Thymus (tissue), 11 donors: ENCODE measurements at regions not wholly inside any gene's neighbourhood (a gene's known extent, or its start where the extent isn't known, plus 50 kb on each side); places are given as distances from the start of the nearest gene placed in this dataset.
A peak's percentile ranks its signal among the peaks of the same experiment; 100 is the strongest.

Source experiments
- DNase-seq, 9 donors: peaks; one replicate each; pipeline ENCODE4 v3.0.0-alpha.2; 2013; ENCODE audit warnings: low spot score in 9 of 9, low read depth in 6 of 9, missing footprints in 1 of 9
- H3K27ac ChIP-seq, 2 donors: one replicate each; pipeline ENCODE4 v1.5.1; 2013; ENCODE audit warnings: control low read depth in 1 of 2, low read depth in 1 of 2, low read length in 1 of 2, mild to moderate bottlenecking in 1 of 2, moderate library complexity in 1 of 2
- H3K27me3 ChIP-seq, 2 donors: one replicate each; pipeline ENCODE4 v1.5.1; 2013; ENCODE audit warnings: low read length in 1 of 2; ENCODE audit not compliant: control insufficient read depth in 2 of 2, insufficient read depth in 1 of 2
- H3K36me3 ChIP-seq, 2 donors: one replicate each; pipeline ENCODE4 v1.5.1; 2013; ENCODE audit warnings: low read length in 1 of 2, mild to moderate bottlenecking in 1 of 2, moderate library complexity in 1 of 2; ENCODE audit not compliant: control insufficient read depth in 2 of 2, insufficient read depth in 2 of 2
- H3K4me1 ChIP-seq, 2 donors: one replicate each; pipeline ENCODE4 v1.5.1; 2013; ENCODE audit warnings: low read length in 2 of 2; ENCODE audit not compliant: control insufficient read depth in 2 of 2, insufficient read depth in 2 of 2
- H3K4me3 ChIP-seq, 2 donors: one replicate each; pipeline ENCODE4 v1.5.1; 2013; ENCODE audit warnings: low read length in 2 of 2, control low read depth in 1 of 2, mild to moderate bottlenecking in 1 of 2
- H3K9me3 ChIP-seq, 2 donors: one replicate each; pipeline ENCODE4 v1.5.1; 2013; ENCODE audit warnings: low read length in 1 of 2, mild to moderate bottlenecking in 1 of 2; ENCODE audit not compliant: control insufficient read depth in 2 of 2, insufficient read depth in 1 of 2
- WGBS: extraction: QIAGEN DNeasy Blood & Tissue Kit; methylation state at CpG from one replicate; pipeline ENCODE4 v1.1.7; 2013; 5-methylcytosine and 5-hydroxymethylcytosine counted together
- donor health status: healthy.

GRCh38 chr2:61713457-61713856, 140.4 kb downstream of the FAM161A start:
- DNase-seq, result no peak
- 91% methylated on average over 6 of the region's 6 CpGs for WGBS
- Histone ChIP-seq H3K36me3 (no peaks in the 10 kb centered on the region), H3K27me3 (no peaks in the 10 kb centered on the region), H3K9me3 (no peaks in the 10 kb centered on the region), H3K4me1 (no peaks in the 10 kb centered on the region), H3K27ac (no peak overlapping the region), H3K4me3 (no peak overlapping the region)

- WGBS, result 79% methylated on average over 4 of the region's 4 CpGs
- Histone ChIP-seq H3K36me3 (no peaks in the 10 kb centered on the region), H3K4me1 (no peaks in the 10 kb centered on the region), H3K4me3 (no peak overlapping the region), H3K27me3 (no peaks in the 10 kb centered on the region), H3K27ac (no peak overlapping the region), H3K9me3 (no peaks in the 10 kb centered on the region)
- no peak for DNase-seq
Observed at GRCh38 chr2:61712060-61712459, 141.8 kb downstream of the FAM161A start.

- Histone ChIP-seq H3K36me3 (no peaks in the 10 kb centered on the region), H3K9me3 (no peaks in the 10 kb centered on the region), H3K27me3 (no peaks in the 10 kb centered on the region), H3K4me1 (no peaks in the 10 kb centered on the region), H3K4me3 (no peak overlapping the region), H3K27ac (no peak overlapping the region)
- WGBS, result 72% methylated on average over 4 of the region's 4 CpGs
- no peak for DNase-seq
Observed at GRCh38 chr2:61710711-61711110, 143.1 kb downstream of the FAM161A start.

- H3K27ac ChIP-seq, result peak overlapping the region in 1 of 2 donors; percentile 42
- peak in 2 of 9 donors; percentile 2 to 31 for DNase-seq
- no peaks in the 10 kb centered on the region for H3K9me3 ChIP-seq
- no peak overlapping the region for H3K4me3 ChIP-seq
- WGBS, result 85% methylated on average over 12 of the region's 12 CpGs
- no peaks in the 10 kb centered on the region for H3K27me3 ChIP-seq
- no peaks in the 10 kb centered on the region for H3K4me1 ChIP-seq
- no peaks in the 10 kb centered on the region for H3K36me3 ChIP-seq
Observed at GRCh38 chr2:61707984-61708852, 145.6 kb downstream of the FAM161A start.

GRCh38 chr2:61705625-61706024, 148.2 kb downstream of the FAM161A start:
- no peaks in the 10 kb centered on the region for H3K27me3 ChIP-seq
- no peaks in the 10 kb centered on the region for H3K36me3 ChIP-seq
- no peaks in the 10 kb centered on the region for H3K9me3 ChIP-seq
- WGBS, result 90% methylated on average over 5 of the region's 5 CpGs
- no peak overlapping the region for H3K27ac ChIP-seq
- H3K4me3 ChIP-seq, result no peak overlapping the region
- no peaks in the 10 kb centered on the region for H3K4me1 ChIP-seq
- no peak for DNase-seq

- no peaks in the 10 kb centered on the region for H3K9me3 ChIP-seq
- no peaks in the 10 kb centered on the region for H3K27me3 ChIP-seq
- H3K27ac ChIP-seq, result no peak overlapping the region
- no peaks in the 10 kb centered on the region for H3K4me1 ChIP-seq
- no peaks in the 10 kb centered on the region for H3K36me3 ChIP-seq
- 93% methylated on average over 2 of the region's 2 CpGs for WGBS
- DNase-seq, result no peak
- no peak overlapping the region for H3K4me3 ChIP-seq
Observed at GRCh38 chr2:61704364-61704763, 149.5 kb downstream of the FAM161A start.

- Histone ChIP-seq H3K4me1 (no peaks in the 10 kb centered on the region), H3K27me3 (no peaks in the 10 kb centered on the region), H3K27ac (no peak overlapping the region), H3K36me3 (no peaks in the 10 kb centered on the region), H3K4me3 (no peak overlapping the region), H3K9me3 (no peaks in the 10 kb centered on the region)
- WGBS, result 98% methylated on average over 2 of the region's 2 CpGs
- DNase-seq, result no peak
Observed at GRCh38 chr2:61702088-61702467, 151.8 kb downstream of the FAM161A start.

GRCh38 chr2:61700464-61700863, 153.4 kb downstream of the FAM161A start:
- Histone ChIP-seq H3K27me3 (no peaks in the 10 kb centered on the region), H3K36me3 (no peaks in the 10 kb centered on the region), H3K4me3 (no peak overlapping the region), H3K9me3 (no peaks in the 10 kb centered on the region), H3K27ac (no peak overlapping the region), H3K4me1 (no peaks in the 10 kb centered on the region)
- DNase-seq, result no peak
- 43% methylated on average over 4 of the region's 4 CpGs for WGBS

GRCh38 chr2:61694312-61695274, 156.4 kb upstream of the XPO1 start:
- no peaks in the 10 kb centered on the region for H3K27me3 ChIP-seq
- 3% methylated on average over 47 of the region's 47 CpGs for WGBS
- DNase-seq, result peak in 8 of 9 donors; percentile 37 to 84 (median 68)
- no peaks in the 10 kb centered on the region for H3K9me3 ChIP-seq
- peak overlapping the region; percentile 51 to 71 for H3K4me3 ChIP-seq
- H3K27ac ChIP-seq, result peak overlapping the region; percentile 19 to 36
- H3K4me1 ChIP-seq, result peaks cover 0 to 9% of the 10 kb centered on the region in 2 donors
- H3K36me3 ChIP-seq, result no peaks in the 10 kb centered on the region
